Neutrophil (primary cell): ENCODE measurements at regions not wholly inside any gene's neighbourhood (a gene's known extent, or its start where the extent isn't known, plus 50 kb on each side); places are given as distances from the start of the nearest gene placed in this dataset.

ENCODE experiments used
- H3K27ac ChIP-seq: fragments of 200-600 bp; sonication (generic); 2 replicates; pipeline ENCODE4 v1.5.1; 2016; ENCODE audit warnings: mild to moderate bottlenecking, moderate library complexity
- H3K27me3 ChIP-seq: fragments of 200-600 bp; sonication (generic); 2 replicates; pipeline ENCODE4 v1.6.0; 2016; ENCODE audit warnings: mild to moderate bottlenecking
- H3K36me3 ChIP-seq: fragments of 200-600 bp; sonication (generic); 2 replicates; pipeline ENCODE4 v1.5.1; 2017
- H3K4me1 ChIP-seq, 2 experiments: fragments of 200-600 bp in 1 of 2; sonication (generic) in 1 of 2; 1 replicate in 1 of 2; 2 replicates in 1 of 2; pipeline versions ENCODE4 v1.5.1 to v1.6.1; 2013 to 2016; ENCODE audit warnings: low read depth in 1 of 2, low read length in 1 of 2, mild to moderate bottlenecking in 1 of 2, moderate library complexity in 1 of 2; ENCODE audit not compliant: control insufficient read depth in 1 of 2, insufficient read depth in 1 of 2
- H3K4me3 ChIP-seq, 2 experiments: fragments of 200-600 bp in 1 of 2; sonication (generic) in 1 of 2; 1 replicate in 1 of 2; 2 replicates in 1 of 2; pipeline ENCODE4 v1.5.1; 2013 to 2016; ENCODE audit warnings: low read depth in 1 of 2, low read length in 1 of 2, mild to moderate bottlenecking in 1 of 2, moderate library complexity in 1 of 2
- H3K9me3 ChIP-seq: fragments of 200-600 bp; sonication (generic); 2 replicates; pipeline ENCODE4 v1.5.1; 2016
- TF ChIP-seq, protein P1 (sequence below): fragments of 200-600 bp; sonication (generic); IDR thresholded peaks from 2 replicates; pipeline ENCODE4 v1.5.1; 2016; ENCODE audit warnings: antibody characterized with exemption

DNA sequence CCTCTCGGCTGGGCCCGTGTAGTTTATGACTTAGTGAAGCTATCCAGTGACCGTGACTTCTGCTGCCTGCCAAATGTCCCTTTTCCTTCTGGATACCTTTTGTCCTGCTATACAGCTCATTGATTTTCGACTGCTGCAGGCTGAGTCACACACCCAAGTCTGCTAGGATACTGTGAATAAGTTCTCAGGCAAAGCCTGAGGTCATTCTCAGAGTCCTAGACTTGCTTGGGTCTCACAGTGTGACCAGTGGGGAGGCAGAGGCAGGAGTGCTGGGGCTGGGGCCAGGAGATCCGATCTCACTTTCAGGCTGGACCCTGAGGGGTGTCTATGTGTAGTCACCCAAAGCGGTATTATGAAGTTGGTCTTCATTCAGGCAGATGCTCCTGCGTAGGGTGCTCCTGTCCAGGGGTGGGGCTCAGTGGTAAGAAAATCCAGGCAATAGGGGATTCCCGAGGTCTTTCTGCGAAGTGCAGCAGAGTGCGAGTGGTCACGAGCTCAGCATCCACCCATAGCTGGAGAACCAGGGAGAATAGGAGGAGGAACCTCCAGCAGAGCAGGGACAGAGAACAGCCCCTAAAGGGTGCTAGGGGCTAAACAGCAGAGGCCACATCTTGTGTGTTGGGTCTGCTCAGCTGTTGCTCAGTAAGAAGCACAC, 268.6 kb upstream of the NCKAP5 start:
- Histone ChIP-seq H3K4me1 (no peaks in the 10 kb centered on the region), H3K27ac (no peak overlapping the region), H3K36me3 (no peaks in the 10 kb centered on the region), H3K9me3 (no peaks in the 10 kb centered on the region), H3K4me3 (no peak overlapping the region), H3K27me3 (no peaks in the 10 kb centered on the region)
- TF ChIP-seq, protein P1, sequence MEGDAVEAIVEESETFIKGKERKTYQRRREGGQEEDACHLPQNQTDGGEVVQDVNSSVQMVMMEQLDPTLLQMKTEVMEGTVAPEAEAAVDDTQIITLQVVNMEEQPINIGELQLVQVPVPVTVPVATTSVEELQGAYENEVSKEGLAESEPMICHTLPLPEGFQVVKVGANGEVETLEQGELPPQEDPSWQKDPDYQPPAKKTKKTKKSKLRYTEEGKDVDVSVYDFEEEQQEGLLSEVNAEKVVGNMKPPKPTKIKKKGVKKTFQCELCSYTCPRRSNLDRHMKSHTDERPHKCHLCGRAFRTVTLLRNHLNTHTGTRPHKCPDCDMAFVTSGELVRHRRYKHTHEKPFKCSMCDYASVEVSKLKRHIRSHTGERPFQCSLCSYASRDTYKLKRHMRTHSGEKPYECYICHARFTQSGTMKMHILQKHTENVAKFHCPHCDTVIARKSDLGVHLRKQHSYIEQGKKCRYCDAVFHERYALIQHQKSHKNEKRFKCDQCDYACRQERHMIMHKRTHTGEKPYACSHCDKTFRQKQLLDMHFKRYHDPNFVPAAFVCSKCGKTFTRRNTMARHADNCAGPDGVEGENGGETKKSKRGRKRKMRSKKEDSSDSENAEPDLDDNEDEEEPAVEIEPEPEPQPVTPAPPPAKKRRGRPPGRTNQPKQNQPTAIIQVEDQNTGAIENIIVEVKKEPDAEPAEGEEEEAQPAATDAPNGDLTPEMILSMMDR, result no peak

DNA sequence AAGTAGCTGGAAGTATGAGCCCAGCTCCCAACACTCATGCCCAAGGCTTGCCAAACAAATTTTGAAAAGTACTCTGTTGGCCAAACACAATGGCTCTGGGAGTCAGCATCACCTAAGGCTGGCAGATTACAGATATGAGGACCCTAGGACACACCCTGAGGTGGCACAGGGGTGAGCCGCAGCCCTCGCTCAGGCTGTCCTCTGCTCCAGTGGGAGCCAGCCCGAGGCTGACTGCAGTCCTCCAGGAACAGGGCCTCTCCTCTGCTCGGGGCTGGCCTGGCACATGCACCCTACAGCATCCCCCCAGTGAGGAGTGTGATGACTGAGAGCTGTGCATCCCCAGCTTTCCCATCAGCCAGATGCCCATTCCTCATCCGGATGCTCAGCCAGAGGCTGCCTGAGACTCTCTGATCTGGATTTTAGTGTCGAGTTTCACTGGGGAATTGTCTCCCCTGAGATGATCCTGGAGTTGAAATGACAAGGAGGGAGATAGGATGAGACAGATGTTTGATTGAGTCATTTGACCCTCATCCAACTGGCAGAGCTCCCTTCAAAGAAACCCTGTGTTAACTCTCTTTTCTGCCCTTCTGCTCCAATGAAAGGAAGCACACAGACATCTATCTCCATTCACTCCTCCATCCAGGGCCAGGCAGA, 269.3 kb upstream of the NCKAP5 start:
- no peaks in the 10 kb centered on the region for H3K4me1 ChIP-seq
- no peaks in the 10 kb centered on the region for H3K27me3 ChIP-seq
- no peaks in the 10 kb centered on the region for H3K9me3 ChIP-seq
- H3K27ac ChIP-seq, result no peak overlapping the region
- TF ChIP-seq, protein P1, result no peak
- H3K36me3 ChIP-seq, result no peaks in the 10 kb centered on the region
- no peak overlapping the region for H3K4me3 ChIP-seq

DNA sequence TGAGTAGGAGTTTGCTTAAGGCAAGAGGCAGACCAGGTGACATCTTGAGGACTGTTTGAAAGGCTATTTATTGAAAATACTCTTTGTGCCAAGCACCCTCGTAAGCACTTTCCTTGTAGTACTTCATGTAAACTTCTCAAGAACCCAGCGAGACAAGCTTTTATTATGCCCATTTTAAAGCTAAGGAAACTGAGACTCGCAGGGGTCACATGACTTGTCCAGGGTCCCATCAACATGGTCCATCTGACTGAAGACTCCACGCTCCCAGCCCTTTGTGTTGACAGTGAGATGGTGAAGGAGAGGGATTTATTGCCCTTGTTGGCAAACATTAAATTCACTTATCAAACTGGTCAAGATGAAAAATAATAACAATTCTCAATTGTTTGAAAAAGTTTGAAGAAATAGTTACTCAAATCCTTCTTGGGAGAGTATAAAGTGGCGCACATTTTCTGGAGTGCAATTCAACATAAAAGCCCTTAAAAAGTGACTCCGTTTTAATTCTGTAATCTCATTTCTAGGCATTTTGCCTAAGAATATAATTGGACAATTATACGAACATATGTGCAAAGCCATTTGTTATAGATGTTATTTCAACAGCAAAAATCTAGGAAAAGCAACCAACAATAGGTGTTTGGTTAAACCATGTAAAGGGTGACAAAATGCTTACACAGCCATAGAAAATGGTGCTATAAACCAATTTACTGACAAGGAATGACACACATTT, 270.5 kb upstream of the NCKAP5 start:
- H3K36me3 ChIP-seq, result no peaks in the 10 kb centered on the region
- no peaks in the 10 kb centered on the region for H3K27me3 ChIP-seq
- no peak overlapping the region for H3K4me3 ChIP-seq
- H3K9me3 ChIP-seq, result no peaks in the 10 kb centered on the region
- no peaks in the 10 kb centered on the region for H3K4me1 ChIP-seq
- no peak overlapping the region for H3K27ac ChIP-seq
- TF ChIP-seq, protein P1, result no peak

DNA sequence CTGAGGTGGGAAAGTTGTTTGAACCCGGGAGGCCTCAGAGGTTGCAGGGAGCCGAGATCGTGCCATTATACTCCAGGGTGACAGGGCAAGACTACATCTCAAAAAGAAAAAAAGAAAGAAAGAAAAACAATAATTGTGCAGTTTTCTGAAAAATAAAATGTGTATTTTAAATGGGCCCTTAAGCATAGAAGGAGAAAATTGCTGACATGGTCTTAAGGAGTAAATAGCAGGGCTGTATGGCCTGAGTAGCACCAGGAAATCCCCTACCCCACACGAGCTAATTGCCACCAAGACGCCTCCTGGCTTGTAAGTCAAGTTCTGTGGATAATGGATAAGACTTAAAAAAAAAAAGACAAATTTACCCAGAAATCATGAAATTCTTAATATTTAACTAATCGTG, 271.4 kb upstream of the NCKAP5 start:
- no peaks in the 10 kb centered on the region for H3K4me1 ChIP-seq
- no peaks in the 10 kb centered on the region for H3K36me3 ChIP-seq

DNA sequence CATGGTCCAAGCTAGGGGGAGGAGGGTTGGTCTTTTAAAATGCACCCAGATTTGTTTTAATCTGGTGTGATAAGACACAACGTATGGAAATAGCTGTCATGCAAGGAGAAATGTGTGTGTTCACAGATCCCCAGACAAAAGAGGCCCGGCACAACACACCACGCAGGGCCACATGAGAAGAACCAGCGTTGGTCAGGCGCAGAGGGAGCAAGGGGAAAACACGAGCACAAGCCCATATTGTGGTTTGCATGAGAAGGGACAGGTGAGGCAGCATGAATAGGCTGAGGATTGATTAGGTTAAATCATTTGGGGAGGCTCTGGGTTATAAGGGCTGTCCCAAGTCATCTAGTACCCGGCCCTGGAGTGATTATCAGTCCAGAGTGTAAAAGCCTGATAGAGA, 272.5 kb upstream of the NCKAP5 start:
- no peaks in the 10 kb centered on the region for H3K4me1 ChIP-seq
- TF ChIP-seq, protein P1, result no peak
- no peaks in the 10 kb centered on the region for H3K9me3 ChIP-seq
- no peaks in the 10 kb centered on the region for H3K36me3 ChIP-seq
- no peaks in the 10 kb centered on the region for H3K27me3 ChIP-seq
- no peak overlapping the region for H3K4me3 ChIP-seq
- no peak overlapping the region for H3K27ac ChIP-seq

More for the DNA sequence above, 271.4 kb upstream of the NCKAP5 start:
- Histone ChIP-seq H3K27me3 (no peaks in the 10 kb centered on the region), H3K4me3 (no peak overlapping the region), H3K27ac (no peak overlapping the region), H3K9me3 (no peaks in the 10 kb centered on the region)
- TF ChIP-seq, protein P1, result no peak
